GM23338 (cell line): ENCODE measurements at regions not wholly inside any gene's neighbourhood (a gene's known extent, or its start where the extent isn't known, plus 50 kb on each side); places are given as distances from the start of the nearest gene placed in this dataset.

ENCODE experiments used
- ATAC-seq: fragments of 200-7000 bp; cut with Tn5 transposase; 3 replicates; pipeline ENCODE4 v1.9.1; 2020
- DNase-seq: peaks from one replicate; pipeline ENCODE4 v3.0.0-alpha.2; 2015; ENCODE audit warnings: low spot score
- H2AFZ ChIP-seq: fragments of 200-600 bp; sonication (generic); 2 replicates; pipeline ENCODE4 v1.8.0; 2016; ENCODE audit warnings: antibody characterized with exemption, mild to moderate bottlenecking, moderate library complexity
- H3F3A ChIP-seq: fragments of 200-600 bp; sonication (generic); replicated peaks from 2 replicates; pipeline ENCODE4 v1.8.0; 2017; ENCODE audit warnings: antibody characterized with exemption, mixed run types, low read depth
- H3K27ac ChIP-seq: fragments of 200-600 bp; sonication (generic); 2 replicates; pipeline ENCODE4 v1.6.1; 2016; ENCODE audit warnings: low read depth
- H3K27me3 ChIP-seq: fragments of 200-600 bp; sonication (generic); 2 replicates; pipeline ENCODE4 v1.8.0; 2016; ENCODE audit warnings: mild to moderate bottlenecking, mixed run types, moderate library complexity; ENCODE audit not compliant: insufficient read depth
- H3K36me3 ChIP-seq: fragments of 200-600 bp; sonication (generic); 2 replicates; pipeline ENCODE4 v1.8.0; 2016; ENCODE audit warnings: mild to moderate bottlenecking; ENCODE audit not compliant: insufficient read depth
- H3K4me1 ChIP-seq: fragments of 200-600 bp; sonication (generic); 2 replicates; pipeline ENCODE4 v1.8.0; 2016; ENCODE audit warnings: mild to moderate bottlenecking, moderate library complexity; ENCODE audit not compliant: insufficient read depth
- H3K4me2 ChIP-seq: fragments of 200-600 bp; sonication (generic); 2 replicates; pipeline ENCODE4 v1.7.1; 2017; ENCODE audit warnings: mixed run types
- H3K4me3 ChIP-seq: fragments of 200-600 bp; sonication (generic); 2 replicates; pipeline ENCODE4 v1.6.1; 2016; ENCODE audit warnings: mixed run types
- H3K79me2 ChIP-seq: fragments of 200-600 bp; sonication (generic); replicated peaks from 2 replicates; pipeline ENCODE4 v1.8.0; 2017; ENCODE audit warnings: mild to moderate bottlenecking; ENCODE audit not compliant: insufficient read depth
- H3K9me2 ChIP-seq: fragments of 200-600 bp; sonication (generic); 2 replicates; pipeline ENCODE4 v1.8.0; 2017; ENCODE audit not compliant: insufficient read depth
- H4K20me1 ChIP-seq: fragments of 200-600 bp; sonication (generic); replicated peaks from 2 replicates; pipeline ENCODE4 v1.8.0; 2017; ENCODE audit warnings: mild to moderate bottlenecking; ENCODE audit not compliant: insufficient read depth
- H3K27ac Mint-ChIP-seq: 2 replicates; pipeline ENCODE4 v1.8.0; 2020; ENCODE audit warnings: inconsistent platforms, mild to moderate bottlenecking, moderate library complexity, mixed read lengths
- H3K27me3 Mint-ChIP-seq: 3 replicates; pipeline ENCODE4 v1.8.0; 2022; ENCODE audit warnings: low read depth, mild to moderate bottlenecking, moderate library complexity, mixed read lengths, inconsistent platforms; ENCODE audit not compliant: insufficient read depth, poor library complexity
- H3K36me3 Mint-ChIP-seq: 3 replicates; pipeline ENCODE4 v1.8.0; 2021; ENCODE audit warnings: low read depth, mild to moderate bottlenecking, inconsistent platforms, moderate library complexity, mixed read lengths
- H3K4me1 Mint-ChIP-seq: 3 replicates; pipeline ENCODE4 v1.8.0; 2020; ENCODE audit warnings: mild to moderate bottlenecking, inconsistent platforms, mixed read lengths
- H3K4me3 Mint-ChIP-seq: 3 replicates; pipeline ENCODE4 v1.8.0; 2021; ENCODE audit warnings: moderate library complexity, mild to moderate bottlenecking, inconsistent platforms, mixed read lengths
- H3K9me3 Mint-ChIP-seq: 3 replicates; pipeline ENCODE4 v1.8.0; 2020; ENCODE audit warnings: moderate library complexity, mild to moderate bottlenecking, inconsistent platforms, mixed read lengths
- CREB1 ChIP-seq: fragments of 250-450 bp; sonication (Bioruptor Pico); IDR thresholded peaks from 2 replicates; pipeline ENCODE4 v1.5.0; 2020; ENCODE audit warnings: low read depth, mild to moderate bottlenecking, moderate library complexity
- EZH2 ChIP-seq: fragments of 200-600 bp; sonication (generic); IDR thresholded peaks from one replicate; pipeline ENCODE4 v1.8.0; 2017; ENCODE audit warnings: antibody characterized with exemption, mild to moderate bottlenecking, low read depth; ENCODE audit not compliant: unreplicated experiment
- EZH2phosphoT487 ChIP-seq: fragments of 200-600 bp; sonication (generic); IDR thresholded peaks from one replicate; pipeline ENCODE4 v1.8.1; 2018; ENCODE audit warnings: antibody characterized with exemption; ENCODE audit not compliant: unreplicated experiment
- JUNB ChIP-seq: IDR thresholded peaks from one replicate; pipeline ENCODE4 v1.6.1; 2016; ENCODE audit warnings: antibody characterized with exemption; ENCODE audit not compliant: unreplicated experiment
- NANOG ChIP-seq: IDR thresholded peaks from 2 replicates; pipeline ENCODE4 v1.6.1; 2016; ENCODE audit warnings: antibody characterized with exemption, borderline replicate concordance
- POLR2AphosphoS5 ChIP-seq: IDR thresholded peaks from 2 replicates; pipeline ENCODE4 v1.6.1; 2016; ENCODE audit warnings: antibody characterized with exemption, low read depth
- STAT1 ChIP-seq: IDR thresholded peaks from one replicate; pipeline ENCODE4 v1.6.1; 2016; ENCODE audit warnings: antibody characterized with exemption; ENCODE audit not compliant: unreplicated experiment
- ZNF462 ChIP-seq: fragments of 250-450 bp; sonication (Bioruptor Pico); IDR thresholded peaks from 2 replicates; pipeline ENCODE4 v1.5.0; 2020; ENCODE audit warnings: mild to moderate bottlenecking, moderate library complexity
- TF ChIP-seq, protein P1 (sequence below): IDR thresholded peaks from one replicate; pipeline ENCODE4 v1.6.1; 2018; ENCODE audit warnings: antibody characterized with exemption; ENCODE audit not compliant: unreplicated experiment
- TF ChIP-seq, protein P2 (sequence below): IDR thresholded peaks from 2 replicates; pipeline ENCODE4 v1.6.1; 2016; ENCODE audit warnings: antibody characterized with exemption

GRCh38 chr7:31171216-31171785 lies 119.2 kb downstream of the ADCYAP1R1 start:
- peaks cover 4% of the 10 kb centered on the region; the same call in 2 of the 3 replicates for H3K4me1 Mint-ChIP-seq
- H3K27ac Mint-ChIP-seq: no peak overlapping the region
- Histone ChIP-seq H3K36me3 (no peaks in the 10 kb centered on the region), H3K27me3 (no peaks in the 10 kb centered on the region), H2AFZ (peak overlapping the region; percentile 10; the same call in 1 of the 2 replicates), H4K20me1 (no peaks in the 10 kb centered on the region; the same call in 1 of the 2 replicates), H3K4me1 (no peaks in the 10 kb centered on the region), H3K9me2 (no peaks in the 10 kb centered on the region), H3K4me3 (no peak overlapping the region), H3K79me2 (no peaks in the 10 kb centered on the region), H3K4me2 (no peak overlapping the region), H3K27ac (no peak overlapping the region), H3F3A (no peaks in the 10 kb centered on the region)
- ATAC-seq (no peak), DNase-seq (no peak)
- peaks cover 2% of the 10 kb centered on the region for H3K27me3 Mint-ChIP-seq
- no peak overlapping the region for H3K4me3 Mint-ChIP-seq
- H3K9me3 Mint-ChIP-seq: no peaks in the 10 kb centered on the region; the same call in 2 of the 3 replicates
- H3K36me3 Mint-ChIP-seq: no peaks in the 10 kb centered on the region
- TF ChIP-seq, protein P1, sequence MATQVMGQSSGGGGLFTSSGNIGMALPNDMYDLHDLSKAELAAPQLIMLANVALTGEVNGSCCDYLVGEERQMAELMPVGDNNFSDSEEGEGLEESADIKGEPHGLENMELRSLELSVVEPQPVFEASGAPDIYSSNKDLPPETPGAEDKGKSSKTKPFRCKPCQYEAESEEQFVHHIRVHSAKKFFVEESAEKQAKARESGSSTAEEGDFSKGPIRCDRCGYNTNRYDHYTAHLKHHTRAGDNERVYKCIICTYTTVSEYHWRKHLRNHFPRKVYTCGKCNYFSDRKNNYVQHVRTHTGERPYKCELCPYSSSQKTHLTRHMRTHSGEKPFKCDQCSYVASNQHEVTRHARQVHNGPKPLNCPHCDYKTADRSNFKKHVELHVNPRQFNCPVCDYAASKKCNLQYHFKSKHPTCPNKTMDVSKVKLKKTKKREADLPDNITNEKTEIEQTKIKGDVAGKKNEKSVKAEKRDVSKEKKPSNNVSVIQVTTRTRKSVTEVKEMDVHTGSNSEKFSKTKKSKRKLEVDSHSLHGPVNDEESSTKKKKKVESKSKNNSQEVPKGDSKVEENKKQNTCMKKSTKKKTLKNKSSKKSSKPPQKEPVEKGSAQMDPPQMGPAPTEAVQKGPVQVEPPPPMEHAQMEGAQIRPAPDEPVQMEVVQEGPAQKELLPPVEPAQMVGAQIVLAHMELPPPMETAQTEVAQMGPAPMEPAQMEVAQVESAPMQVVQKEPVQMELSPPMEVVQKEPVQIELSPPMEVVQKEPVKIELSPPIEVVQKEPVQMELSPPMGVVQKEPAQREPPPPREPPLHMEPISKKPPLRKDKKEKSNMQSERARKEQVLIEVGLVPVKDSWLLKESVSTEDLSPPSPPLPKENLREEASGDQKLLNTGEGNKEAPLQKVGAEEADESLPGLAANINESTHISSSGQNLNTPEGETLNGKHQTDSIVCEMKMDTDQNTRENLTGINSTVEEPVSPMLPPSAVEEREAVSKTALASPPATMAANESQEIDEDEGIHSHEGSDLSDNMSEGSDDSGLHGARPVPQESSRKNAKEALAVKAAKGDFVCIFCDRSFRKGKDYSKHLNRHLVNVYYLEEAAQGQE: no peak
- no peak for TF ChIP-seq JUNB
- TF ChIP-seq, protein P2, sequence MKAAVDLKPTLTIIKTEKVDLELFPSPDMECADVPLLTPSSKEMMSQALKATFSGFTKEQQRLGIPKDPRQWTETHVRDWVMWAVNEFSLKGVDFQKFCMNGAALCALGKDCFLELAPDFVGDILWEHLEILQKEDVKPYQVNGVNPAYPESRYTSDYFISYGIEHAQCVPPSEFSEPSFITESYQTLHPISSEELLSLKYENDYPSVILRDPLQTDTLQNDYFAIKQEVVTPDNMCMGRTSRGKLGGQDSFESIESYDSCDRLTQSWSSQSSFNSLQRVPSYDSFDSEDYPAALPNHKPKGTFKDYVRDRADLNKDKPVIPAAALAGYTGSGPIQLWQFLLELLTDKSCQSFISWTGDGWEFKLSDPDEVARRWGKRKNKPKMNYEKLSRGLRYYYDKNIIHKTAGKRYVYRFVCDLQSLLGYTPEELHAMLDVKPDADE: no peak
- TF ChIP-seq NANOG: no peak
- TF ChIP-seq ZNF462 (CRISPR knock-in tag): no peak
- TF ChIP-seq POLR2AphosphoS5: no peak
- TF ChIP-seq CREB1 (CRISPR knock-in tag): no peak
- no peak for TF ChIP-seq EZH2phosphoT487
- no peak for TF ChIP-seq STAT1
- TF ChIP-seq EZH2: no peak
